SK-N-SH (cell line): ENCODE measurements at regions not wholly inside any gene's neighbourhood (a gene's known extent, or its start where the extent isn't known, plus 50 kb on each side); places are given as distances from the start of the nearest gene placed in this dataset.

Source experiments
- CTCF ChIA-PET: fragments of 300-600, 350-600 bp; formaldehyde crosslinking; extraction: SDS; loops from one replicate; lab custom pipeline; 2021; lab: Yijun Ruan, JAX
- POLR2A ChIA-PET: fragments of 350-600 bp; sonication (Branson Sonifier 250); formaldehyde crosslinking; extraction: SDS; loops from one replicate; lab custom pipeline; 2020; ENCODE audit warnings: antibody characterized with exemption, inconsistent platforms; lab: Yijun Ruan, JAX
- DNase-seq: peaks from one replicate; pipeline ENCODE4 v3.0.0; 2012
- H2AFZ ChIP-seq: fragments of 200-600 bp; sonication (generic); 2 replicates; pipeline ENCODE4 v1.8.1; 2016; ENCODE audit warnings: antibody characterized with exemption, mild to moderate bottlenecking, low read depth
- H3F3A ChIP-seq: fragments of 200-600 bp; sonication (generic); replicated peaks from 2 replicates; pipeline ENCODE3; 2016; ENCODE audit warnings: antibody characterized with exemption, mild to moderate bottlenecking; ENCODE audit not compliant: insufficient read depth
- H3K27ac ChIP-seq, 2 experiments: fragments of 200-500 bp in 1 of 2; fragments of 200-600 bp in 1 of 2; sonication (Bioruptor generic) in 1 of 2; sonication (generic), shearing (Covaris generic) in 1 of 2; 2 replicates each; pipeline versions ENCODE4 v1.5.1 to v1.6.1; 2014 to 2016; ENCODE audit warnings: low read depth in 2 of 2, inconsistent platforms in 1 of 2, low read length in 1 of 2, mild to moderate bottlenecking in 1 of 2, mixed read lengths in 1 of 2
- H3K27me3 ChIP-seq: fragments of 200-600 bp; sonication (generic), shearing (Covaris generic); 2 replicates; pipeline ENCODE4 v1.6.1; 2016; ENCODE audit warnings: mixed run types; ENCODE audit not compliant: insufficient read depth
- H3K36me3 ChIP-seq, 2 experiments: fragments of 200-500 bp in 1 of 2; fragments of 200-600 bp in 1 of 2; sonication (Bioruptor generic) in 1 of 2; sonication (generic) in 1 of 2; replicated peaks in 1 of 2; 2 replicates each; pipeline versions ENCODE3 to v1.5.1; 2014 to 2016; ENCODE audit warnings: low read length in 1 of 2, mild to moderate bottlenecking in 1 of 2; ENCODE audit not compliant: insufficient read depth in 2 of 2, control insufficient read depth in 1 of 2
- H3K4me1 ChIP-seq, 2 experiments: fragments of 200-500 bp in 1 of 2; fragments of 200-600 bp in 1 of 2; sonication (Bioruptor generic) in 1 of 2; sonication (generic), shearing (Covaris generic) in 1 of 2; 2 replicates each; pipeline versions ENCODE4 v1.5.1 to v1.6.1; 2014 to 2016; ENCODE audit warnings: low read depth in 1 of 2, low read length in 1 of 2, mixed run types in 1 of 2; ENCODE audit not compliant: insufficient read depth in 2 of 2, control insufficient read depth in 1 of 2
- H3K4me2 ChIP-seq: fragments of 200-600 bp; sonication (generic), shearing (Covaris generic); 2 replicates; pipeline ENCODE4 v1.6.1; 2017; ENCODE audit warnings: mixed run types
- H3K4me3 ChIP-seq, 2 experiments: fragments of 200-500 bp in 1 of 2; fragments of 200-600 bp in 1 of 2; sonication (Bioruptor generic) in 1 of 2; sonication (generic), shearing (Covaris generic) in 1 of 2; 2 replicates each; pipeline versions ENCODE4 v1.5.1 to v1.8.1; 2014 to 2016; ENCODE audit warnings: low read depth in 2 of 2, inconsistent platforms in 1 of 2, low read length in 1 of 2, mild to moderate bottlenecking in 1 of 2, mixed read lengths in 1 of 2, moderate library complexity in 1 of 2
- H3K79me2 ChIP-seq: fragments of 200-600 bp; sonication (generic); 2 replicates; pipeline ENCODE4 v1.8.1; 2017; ENCODE audit warnings: mild to moderate bottlenecking; ENCODE audit not compliant: insufficient read depth
- H3K9ac ChIP-seq: fragments of 200-600 bp; sonication (generic); 2 replicates; pipeline ENCODE4 v1.6.1; 2017; ENCODE audit warnings: mixed run types
- H3K9me2 ChIP-seq: fragments of 200-600 bp; sonication (generic); 2 replicates; pipeline ENCODE4 v1.6.1; 2017; ENCODE audit warnings: mixed run types
- H3K9me3 ChIP-seq: fragments of 200-600 bp; sonication (generic); 2 replicates; pipeline ENCODE4 v1.6.1; 2017; ENCODE audit warnings: mixed run types, mild to moderate bottlenecking, moderate library complexity
- H4K20me1 ChIP-seq: fragments of 200-600 bp; sonication (generic); 2 replicates; pipeline ENCODE4 v1.6.1; 2017; ENCODE audit warnings: mild to moderate bottlenecking, mixed run types; ENCODE audit not compliant: insufficient read depth
- FOXM1 ChIP-seq: IDR thresholded peaks from 2 replicates; pipeline ENCODE4 v1.4.0; 2012; ENCODE audit warnings: low read depth, mild to moderate bottlenecking
- IRF3 ChIP-seq: fragments of 150-350 bp; IDR thresholded peaks from 2 replicates; pipeline ENCODE4 v1.6.1; 2016; ENCODE audit warnings: mild to moderate bottlenecking, low read depth, low read length
- JUND ChIP-seq: IDR thresholded peaks from 2 replicates; pipeline ENCODE4 v1.4.0; 2012
- MAX ChIP-seq: IDR thresholded peaks from 2 replicates; pipeline ENCODE4 v1.4.0; 2012; ENCODE audit warnings: low read depth
- MXI1 ChIP-seq: IDR thresholded peaks from 2 replicates; pipeline ENCODE4 v1.6.1; 2012; ENCODE audit warnings: mild to moderate bottlenecking, low read depth, low read length, improper control_type of control experiment
- RCOR1 ChIP-seq: fragments of 150-350 bp; IDR thresholded peaks from 2 replicates; pipeline ENCODE4 v1.6.1; 2017; ENCODE audit warnings: antibody characterized with exemption, low read length
- REST ChIP-seq: IDR thresholded peaks from 2 replicates; pipeline ENCODE4 v1.6.1; 2012; ENCODE audit warnings: mild to moderate bottlenecking, low read depth, low read length, moderate library complexity
- RXRA ChIP-seq: IDR thresholded peaks from 2 replicates; pipeline ENCODE4 v1.4.0; 2012; ENCODE audit warnings: low read depth, mild to moderate bottlenecking, borderline replicate concordance
- TAF1 ChIP-seq: IDR thresholded peaks from 2 replicates; pipeline ENCODE4 v1.6.1; 2012; ENCODE audit warnings: low read depth, mild to moderate bottlenecking, low read length, moderate library complexity, borderline replicate concordance
- TEAD4 ChIP-seq: IDR thresholded peaks from 2 replicates; pipeline ENCODE4 v1.4.0; 2012; ENCODE audit warnings: mild to moderate bottlenecking, borderline replicate concordance; ENCODE audit not compliant: insufficient read depth
- ZBTB33 ChIP-seq: IDR thresholded peaks from 2 replicates; pipeline ENCODE4 v1.4.0; 2012; ENCODE audit warnings: low read depth, borderline replicate concordance
- WGBS: methylation state at CpG from one replicate; pipeline ENCODE4 v1.1.6; 2017; ENCODE audit warnings: low lambda C conversion rate; 5-methylcytosine and 5-hydroxymethylcytosine counted together

GRCh38 chr10:76628801-76629200 lies 1008.8 kb downstream of the KCNMA1 start:
- no peak overlapping the region for H3K4me2 ChIP-seq
- no peaks in the 10 kb centered on the region for H3K36me3 ChIP-seq
- H3K9me2 ChIP-seq: no peaks in the 10 kb centered on the region
- no peak for DNase-seq
- H4K20me1 ChIP-seq: no peaks in the 10 kb centered on the region
- whole genome bisulfite sequencing: 28% methylated on average over 1 of the region's 1 CpG
- no peaks in the 10 kb centered on the region for H3K79me2 ChIP-seq
- no peaks in the 10 kb centered on the region for H3F3A ChIP-seq
- H3K9ac ChIP-seq: no peak overlapping the region
- POLR2A ChIA-PET: interaction anchor here (0.8 kb wide), 1 partner anchor 9 kb away, joined by 4 read pairs; no protein-coding TSS in a partner anchor
- H2AFZ ChIP-seq: no peak overlapping the region
- no peak overlapping the region for H3K27ac ChIP-seq
- H3K4me3 ChIP-seq: no peak overlapping the region
- H3K9me3 ChIP-seq: no peaks in the 10 kb centered on the region
- H3K4me1 ChIP-seq: no peaks in the 10 kb centered on the region; a peak in 1 of 4 replicates
- no peaks in the 10 kb centered on the region; the same call in 1 of the 2 replicates for H3K27me3 ChIP-seq
- TF ChIP-seq JUND (no peak), ZBTB33 (no peak), TAF1 (no peak), MAX (no peak), FOXM1 (no peak), REST (no peak), RCOR1 (no peak), RXRA (no peak)
- CTCF ChIA-PET: no interaction called here

- Histone ChIP-seq H3K27me3 (no peaks in the 10 kb centered on the region; the same call in 1 of the 2 replicates), H3K4me3 (no peak overlapping the region), H3K9me2 (no peaks in the 10 kb centered on the region), H3K27ac (no peak overlapping the region), H4K20me1 (no peaks in the 10 kb centered on the region), H3K79me2 (no peaks in the 10 kb centered on the region), H3F3A (no peaks in the 10 kb centered on the region), H3K4me2 (no peak overlapping the region), H3K36me3 (no peaks in the 10 kb centered on the region), H3K9me3 (no peaks in the 10 kb centered on the region), H2AFZ (no peak overlapping the region), H3K9ac (no peak overlapping the region), H3K4me1 (no peaks in the 10 kb centered on the region; a peak in 1 of 4 replicates)
- no peak for DNase-seq
- WGBS: 50% methylated on average over 2 of the region's 2 CpGs
- ChIA-PET CTCF (interaction anchor here (1.3 kb wide), 1 partner anchor 12 kb away, joined by 3 read pairs; no protein-coding TSS in a partner anchor), POLR2A (no interaction called here)
- TF ChIP-seq IRF3 (no peak), RXRA (no peak), TEAD4 (no peak), MXI1 (no peak)
These were observed 1011.2 kb downstream of the KCNMA1 start for GRCh38 chr10:76626386-76626785.
